Stimulated activated CD4-positive, alpha-beta T cell treated with anti-CD3 and anti-CD28 coated beads, Interleukin-15, amount 100 ng/mL, for 1 hour (primary cell): ENCODE measurements at regions not wholly inside any gene's neighbourhood (a gene's known extent, or its start where the extent isn't known, plus 50 kb on each side); places are given as distances from the start of the nearest gene placed in this dataset.

Experiments
- DNase-seq, 2 donors: peaks; one replicate each; pipeline ENCODE4 v3.0.0-alpha.2; 2020; ENCODE audit warnings: low read depth in 1 of 2, low spot score in 1 of 2

GRCh38 chr1:48055876-48056764 is 58.9 kb upstream of the TRABD2B start:
- no peak for DNase-seq

- DNase-seq, result no peak
Measured at GRCh38 chr1:48054232-48054631, 57.0 kb upstream of the TRABD2B start.

- DNase-seq, result no peak
Measured at GRCh38 chr1:48052923-48053291, 55.7 kb upstream of the TRABD2B start.

GRCh38 chr1:48051466-48052126 is 54.4 kb upstream of the TRABD2B start:
- no peak for DNase-seq

GRCh38 chr1:48049823-48050535 is 52.8 kb upstream of the TRABD2B start:
- DNase-seq, result no peak

GRCh38 chr1:48048980-48049379 is 51.8 kb upstream of the TRABD2B start:
- DNase-seq, result no peak

GRCh38 chr1:48048064-48048463 is 50.9 kb upstream of the TRABD2B start:
- DNase-seq, result no peak

- no peak for DNase-seq
Measured at GRCh38 chr1:48047116-48047515, 49.9 kb upstream of the TRABD2B start.
